ENCODE measurements at regions not wholly inside any gene's neighbourhood (a gene's known extent, or its start where the extent isn't known, plus 50 kb on each side); places are given as distances from the start of the nearest gene placed in this dataset.

DNA sequence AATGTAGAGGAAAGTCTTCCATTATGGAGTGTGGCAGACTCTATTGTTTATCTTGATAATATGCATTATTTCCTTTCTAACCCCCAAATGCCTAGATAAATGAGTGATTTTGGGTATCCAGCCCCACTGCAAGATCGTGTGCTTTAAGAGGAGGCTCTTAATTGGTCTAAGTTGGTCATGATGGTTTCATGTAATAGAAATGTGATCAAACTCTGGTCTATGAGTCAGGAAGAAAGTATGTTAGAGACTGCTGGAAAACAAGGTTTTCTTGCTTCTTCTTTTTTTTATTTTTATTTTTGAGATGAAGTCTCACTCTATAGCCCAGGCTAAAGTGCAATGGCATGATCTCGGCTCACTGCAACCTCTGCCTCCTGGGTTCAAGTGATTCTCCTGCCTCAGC lies 344.5 kb upstream of the TNP1 start:
- TF ChIP-seq, protein P1, sequence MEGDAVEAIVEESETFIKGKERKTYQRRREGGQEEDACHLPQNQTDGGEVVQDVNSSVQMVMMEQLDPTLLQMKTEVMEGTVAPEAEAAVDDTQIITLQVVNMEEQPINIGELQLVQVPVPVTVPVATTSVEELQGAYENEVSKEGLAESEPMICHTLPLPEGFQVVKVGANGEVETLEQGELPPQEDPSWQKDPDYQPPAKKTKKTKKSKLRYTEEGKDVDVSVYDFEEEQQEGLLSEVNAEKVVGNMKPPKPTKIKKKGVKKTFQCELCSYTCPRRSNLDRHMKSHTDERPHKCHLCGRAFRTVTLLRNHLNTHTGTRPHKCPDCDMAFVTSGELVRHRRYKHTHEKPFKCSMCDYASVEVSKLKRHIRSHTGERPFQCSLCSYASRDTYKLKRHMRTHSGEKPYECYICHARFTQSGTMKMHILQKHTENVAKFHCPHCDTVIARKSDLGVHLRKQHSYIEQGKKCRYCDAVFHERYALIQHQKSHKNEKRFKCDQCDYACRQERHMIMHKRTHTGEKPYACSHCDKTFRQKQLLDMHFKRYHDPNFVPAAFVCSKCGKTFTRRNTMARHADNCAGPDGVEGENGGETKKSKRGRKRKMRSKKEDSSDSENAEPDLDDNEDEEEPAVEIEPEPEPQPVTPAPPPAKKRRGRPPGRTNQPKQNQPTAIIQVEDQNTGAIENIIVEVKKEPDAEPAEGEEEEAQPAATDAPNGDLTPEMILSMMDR (IDR thresholded peaks at IDR 0.05) = no peak
- TF ChIP-seq EZH2 (IDR thresholded peaks at IDR 0.05; ENCODE audit: borderline replicate concordance, insufficient read depth, low read depth, low read length, poor library complexity, severe bottlenecking) = no peak
- no peak for DNase-seq
- Mint-ChIP-seq H3K4me3 (no peak overlapping the region), H3K4me1 (no peaks in the 10 kb centered on the region), H3K27me3 (peaks cover 51% of the 10 kb centered on the region), H3K9me3 (ENCODE audit: insufficient read depth) (peaks cover 7% of the 10 kb centered on the region), H3K27ac (no peak overlapping the region)
- no peaks in the 10 kb centered on the region for H4K20me1 ChIP-seq (ENCODE audit: control insufficient read depth, insufficient read depth, low read length, poor library complexity, severe bottlenecking)
- peaks cover 0 to 20% (median 9%) of the 10 kb centered on the region in 4 experiments for H3K27me3 ChIP-seq (replicated peaks in 1 of 4; ENCODE audit: control extremely low read depth in 1 of 4, control insufficient read depth in 3 of 4, insufficient read depth in 4 of 4, low read length in 3 of 4)
- no peak overlapping the region for H3K27ac ChIP-seq (ENCODE audit: low read length in 2 of 2)
- ATAC-seq (ENCODE audit: low read depth) = no peak
- 80% methylated on average over 1 of the region's 2 CpGs for WGBS (ENCODE audit: insufficient coverage)
- H3K4me2 ChIP-seq (replicated peaks; ENCODE audit: low read depth, low read length, poor library complexity, severe bottlenecking) = no peak overlapping the region
- H2AFZ ChIP-seq (ENCODE audit: insufficient read depth, low read depth, low read length, poor library complexity, severe bottlenecking) = no peak overlapping the region
- H3K36me3 ChIP-seq (replicated peaks in 1 of 2; ENCODE audit: control extremely low read depth in 1 of 2, control insufficient read depth in 1 of 2, extremely low read depth in 1 of 2, insufficient read depth in 2 of 2, low read length in 1 of 2) = no peaks in the 10 kb centered on the region
- H3K9me3 ChIP-seq (ENCODE audit: control extremely low read depth in 1 of 3, control insufficient read depth in 2 of 3, insufficient read depth in 1 of 3, low read length in 2 of 3) = peaks cover 0 to 6% (median 1%) of the 10 kb centered on the region in 3 donors
- H3K79me2 ChIP-seq (ENCODE audit: control insufficient read depth, insufficient read depth, low read length) = no peaks in the 10 kb centered on the region
- H3K4me3 ChIP-seq (ENCODE audit: control extremely low read depth in 1 of 5, extremely low read depth in 1 of 5, insufficient read depth in 1 of 5, low read depth in 2 of 5, low read length in 4 of 5) = no peak overlapping the region
- POLR2A ChIA-PET = no interaction called here
- intact Hi-C loops (cut with micrococcal nuclease) = no loop called here
- CTCF ChIA-PET = no interaction called here
- no peaks in the 10 kb centered on the region for H3K4me1 ChIP-seq (ENCODE audit: control insufficient read depth in 2 of 2, insufficient read depth in 2 of 2, low read length in 2 of 2)
- H3K9ac ChIP-seq (ENCODE audit: low read length) = no peak overlapping the region

DNA sequence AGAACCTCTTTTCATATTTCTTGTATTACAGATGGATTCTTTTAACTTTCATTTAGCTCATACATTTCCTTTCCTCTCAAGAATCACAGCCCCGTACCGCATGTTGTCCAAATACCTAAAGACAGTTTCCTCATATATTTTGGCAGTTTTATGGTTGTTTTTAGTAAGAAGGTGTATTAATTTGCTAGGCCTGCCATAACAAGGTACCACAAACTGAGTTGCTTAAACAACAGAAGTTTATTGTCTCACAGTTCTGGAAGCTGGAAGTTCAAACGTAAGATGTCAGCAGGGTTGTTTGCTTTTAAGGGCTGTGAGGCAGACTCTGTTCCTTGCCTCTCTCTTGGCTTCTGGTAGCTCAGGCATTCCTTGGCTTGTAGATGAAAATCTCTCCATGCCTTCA lies 343.2 kb upstream of the TNP1 start:
- Histone ChIP-seq H4K20me1 (ENCODE audit: control insufficient read depth, insufficient read depth, low read length, poor library complexity, severe bottlenecking) (no peaks in the 10 kb centered on the region), H3K27ac (ENCODE audit: low read length in 2 of 2) (no peak overlapping the region), H2AFZ (ENCODE audit: insufficient read depth, low read depth, low read length, poor library complexity, severe bottlenecking) (no peak overlapping the region), H3K4me2 (replicated peaks; ENCODE audit: low read depth, low read length, poor library complexity, severe bottlenecking) (no peak overlapping the region), H3K36me3 (replicated peaks in 1 of 2; ENCODE audit: control extremely low read depth in 1 of 2, control insufficient read depth in 1 of 2, extremely low read depth in 1 of 2, insufficient read depth in 2 of 2, low read length in 1 of 2) (no peaks in the 10 kb centered on the region), H3K27me3 (replicated peaks in 1 of 4; ENCODE audit: control extremely low read depth in 1 of 4, control insufficient read depth in 3 of 4, insufficient read depth in 4 of 4, low read length in 3 of 4) (peaks cover 0 to 19% (median 6%) of the 10 kb centered on the region in 4 experiments), H3K4me1 (ENCODE audit: control insufficient read depth in 2 of 2, insufficient read depth in 2 of 2, low read length in 2 of 2) (no peaks in the 10 kb centered on the region), H3K4me3 (ENCODE audit: control extremely low read depth in 1 of 5, extremely low read depth in 1 of 5, insufficient read depth in 1 of 5, low read depth in 2 of 5, low read length in 4 of 5) (no peak overlapping the region), H3K9ac (ENCODE audit: low read length) (no peak overlapping the region), H3K9me3 (ENCODE audit: control extremely low read depth in 1 of 3, control insufficient read depth in 2 of 3, insufficient read depth in 1 of 3, low read length in 2 of 3) (peaks cover 0 to 6% (median 1%) of the 10 kb centered on the region in 3 donors), H3K79me2 (ENCODE audit: control insufficient read depth, insufficient read depth, low read length) (no peaks in the 10 kb centered on the region)
- Mint-ChIP-seq H3K9me3 (ENCODE audit: insufficient read depth) (peaks cover 7% of the 10 kb centered on the region), H3K4me1 (no peaks in the 10 kb centered on the region), H3K4me3 (no peak overlapping the region), H3K27me3 (peaks cover 44% of the 10 kb centered on the region), H3K27ac (no peak overlapping the region)
- 100% methylated on average over 1 of the region's 3 CpGs for WGBS (ENCODE audit: insufficient coverage)
- intact Hi-C loops (cut with micrococcal nuclease) = no loop called here
- ChIA-PET POLR2A (no interaction called here), CTCF (no interaction called here)
- ATAC-seq (ENCODE audit: low read depth) (no peak), DNase-seq (no peak)
- no peak for TF ChIP-seq EZH2 (IDR thresholded peaks at IDR 0.05; ENCODE audit: borderline replicate concordance, insufficient read depth, low read depth, low read length, poor library complexity, severe bottlenecking)
- TF ChIP-seq, protein P1 (IDR thresholded peaks at IDR 0.05) = no peak
